ENCODE measurements at regions not wholly inside any gene's neighbourhood (a gene's known extent, or its start where the extent isn't known, plus 50 kb on each side); places are given as distances from the start of the nearest gene placed in this dataset.

DNA sequence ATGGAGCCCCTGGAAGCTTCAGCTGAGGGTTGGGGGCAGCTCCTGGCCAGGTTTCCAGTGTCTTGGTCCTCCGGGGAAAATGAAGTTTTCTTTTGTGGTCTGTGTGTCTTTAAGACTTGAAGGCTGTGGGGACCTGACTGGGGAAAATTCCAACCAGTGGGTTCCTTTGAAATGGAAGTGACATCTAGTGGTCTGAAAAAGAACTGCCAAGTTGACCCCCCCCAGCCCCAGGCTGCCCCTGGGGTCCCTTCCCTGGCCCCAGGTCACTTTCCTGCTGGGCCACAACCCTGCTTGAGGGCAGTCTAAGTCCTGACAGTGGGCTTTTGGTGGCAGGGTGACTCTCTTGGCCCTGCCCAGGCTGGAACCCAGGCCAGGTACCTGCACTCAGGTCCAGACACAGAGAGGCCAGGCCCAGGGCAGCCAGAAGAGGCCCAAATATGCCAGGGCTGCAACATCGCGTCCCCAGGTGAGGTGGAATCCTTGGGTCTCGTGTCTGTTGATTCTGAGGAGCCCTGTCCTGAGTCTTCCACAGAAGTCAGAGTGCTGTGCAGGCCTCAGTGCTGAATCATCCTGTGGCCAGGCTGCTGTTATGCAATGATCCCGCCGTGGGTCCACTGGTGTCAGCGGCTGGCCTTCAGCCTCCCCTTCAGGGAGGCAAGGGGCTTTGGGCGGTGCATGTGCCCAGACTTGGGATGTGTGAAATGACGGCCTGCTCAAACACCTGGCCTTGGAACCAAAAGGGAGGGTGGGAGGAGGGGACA is 68.4 kb downstream of the VEGFA start (continued):
- TF ChIP-seq, protein P1, sequence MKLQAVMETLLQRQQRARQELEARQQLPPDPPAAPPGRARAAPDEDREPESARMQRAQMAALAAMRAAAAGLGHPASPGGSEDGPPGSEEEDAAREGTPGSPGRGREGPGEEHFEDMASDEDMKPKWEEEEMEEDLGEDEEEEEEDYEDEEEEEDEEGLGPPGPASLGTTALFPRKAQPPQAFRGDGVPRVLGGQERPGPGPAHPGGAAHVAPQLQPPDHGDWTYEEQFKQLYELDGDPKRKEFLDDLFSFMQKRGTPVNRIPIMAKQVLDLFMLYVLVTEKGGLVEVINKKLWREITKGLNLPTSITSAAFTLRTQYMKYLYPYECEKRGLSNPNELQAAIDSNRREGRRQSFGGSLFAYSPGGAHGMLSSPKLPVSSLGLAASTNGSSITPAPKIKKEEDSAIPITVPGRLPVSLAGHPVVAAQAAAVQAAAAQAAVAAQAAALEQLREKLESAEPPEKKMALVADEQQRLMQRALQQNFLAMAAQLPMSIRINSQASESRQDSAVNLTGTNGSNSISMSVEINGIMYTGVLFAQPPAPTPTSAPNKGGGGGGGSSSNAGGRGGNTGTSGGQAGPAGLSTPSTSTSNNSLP (IDR thresholded peaks at IDR 0.05; ENCODE audit: borderline replicate concordance, low read depth, low read length): no peak
- TF ChIP-seq MAFF (IDR thresholded peaks at IDR 0.05; ENCODE audit: low read length): peak; percentile 67
- TF ChIP-seq ZBTB17 (CRISPR knock-in tag; IDR thresholded peaks at IDR 0.05): 0 out of 2 replicates have a peak, but pooled peaks have one; percentile 43
- TF ChIP-seq, protein P2, sequence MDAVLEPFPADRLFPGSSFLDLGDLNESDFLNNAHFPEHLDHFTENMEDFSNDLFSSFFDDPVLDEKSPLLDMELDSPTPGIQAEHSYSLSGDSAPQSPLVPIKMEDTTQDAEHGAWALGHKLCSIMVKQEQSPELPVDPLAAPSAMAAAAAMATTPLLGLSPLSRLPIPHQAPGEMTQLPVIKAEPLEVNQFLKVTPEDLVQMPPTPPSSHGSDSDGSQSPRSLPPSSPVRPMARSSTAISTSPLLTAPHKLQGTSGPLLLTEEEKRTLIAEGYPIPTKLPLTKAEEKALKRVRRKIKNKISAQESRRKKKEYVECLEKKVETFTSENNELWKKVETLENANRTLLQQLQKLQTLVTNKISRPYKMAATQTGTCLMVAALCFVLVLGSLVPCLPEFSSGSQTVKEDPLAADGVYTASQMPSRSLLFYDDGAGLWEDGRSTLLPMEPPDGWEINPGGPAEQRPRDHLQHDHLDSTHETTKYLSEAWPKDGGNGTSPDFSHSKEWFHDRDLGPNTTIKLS (IDR thresholded peaks at IDR 0.05; ENCODE audit: borderline replicate concordance, low read depth): no peak
- TF ChIP-seq GABPB2 (CRISPR knock-in tag; conservative IDR thresholded peaks at IDR 0.05): no peak
- TF ChIP-seq PURB (CRISPR knock-in tag; IDR thresholded peaks at IDR 0.05; ENCODE audit: low read depth): no peak
- TF ChIP-seq YBX1 (IDR thresholded peaks at IDR 0.05): no peak
- peak; percentile 56; the same call in 1 of the 2 replicates for TF ChIP-seq SP1 (CRISPR knock-in tag; IDR thresholded peaks at IDR 0.05)
- TF ChIP-seq DDX20 (tag; IDR thresholded peaks at IDR 0.05; ENCODE audit: low read depth): no peak
- TF ChIP-seq, protein P3, sequence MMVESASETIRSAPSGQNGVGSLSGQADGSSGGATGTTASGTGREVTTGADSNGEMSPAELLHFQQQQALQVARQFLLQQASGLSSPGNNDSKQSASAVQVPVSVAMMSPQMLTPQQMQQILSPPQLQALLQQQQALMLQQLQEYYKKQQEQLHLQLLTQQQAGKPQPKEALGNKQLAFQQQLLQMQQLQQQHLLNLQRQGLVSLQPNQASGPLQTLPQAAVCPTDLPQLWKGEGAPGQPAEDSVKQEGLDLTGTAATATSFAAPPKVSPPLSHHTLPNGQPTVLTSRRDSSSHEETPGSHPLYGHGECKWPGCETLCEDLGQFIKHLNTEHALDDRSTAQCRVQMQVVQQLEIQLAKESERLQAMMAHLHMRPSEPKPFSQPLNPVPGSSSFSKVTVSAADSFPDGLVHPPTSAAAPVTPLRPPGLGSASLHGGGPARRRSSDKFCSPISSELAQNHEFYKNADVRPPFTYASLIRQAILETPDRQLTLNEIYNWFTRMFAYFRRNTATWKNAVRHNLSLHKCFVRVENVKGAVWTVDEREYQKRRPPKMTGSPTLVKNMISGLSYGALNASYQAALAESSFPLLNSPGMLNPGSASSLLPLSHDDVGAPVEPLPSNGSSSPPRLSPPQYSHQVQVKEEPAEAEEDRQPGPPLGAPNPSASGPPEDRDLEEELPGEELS (CRISPR knock-in tag; IDR thresholded peaks at IDR 0.05; ENCODE audit: borderline replicate concordance): no peak
- TF ChIP-seq, protein P4, sequence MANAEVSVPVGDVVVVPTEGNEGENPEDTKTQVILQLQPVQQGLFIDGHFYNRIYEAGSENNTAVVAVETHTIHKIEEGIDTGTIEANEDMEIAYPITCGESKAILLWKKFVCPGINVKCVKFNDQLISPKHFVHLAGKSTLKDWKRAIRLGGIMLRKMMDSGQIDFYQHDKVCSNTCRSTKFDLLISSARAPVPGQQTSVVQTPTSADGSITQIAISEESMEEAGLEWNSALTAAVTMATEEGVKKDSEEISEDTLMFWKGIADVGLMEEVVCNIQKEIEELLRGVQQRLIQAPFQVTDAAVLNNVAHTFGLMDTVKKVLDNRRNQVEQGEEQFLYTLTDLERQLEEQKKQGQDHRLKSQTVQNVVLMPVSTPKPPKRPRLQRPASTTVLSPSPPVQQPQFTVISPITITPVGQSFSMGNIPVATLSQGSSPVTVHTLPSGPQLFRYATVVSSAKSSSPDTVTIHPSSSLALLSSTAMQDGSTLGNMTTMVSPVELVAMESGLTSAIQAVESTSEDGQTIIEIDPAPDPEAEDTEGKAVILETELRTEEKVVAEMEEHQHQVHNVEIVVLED (CRISPR knock-in tag; IDR thresholded peaks at IDR 0.05): no peak
- no peak for TF ChIP-seq SIN3B (IDR thresholded peaks at IDR 0.05; ENCODE audit: low read depth)
- TF ChIP-seq, protein P5, sequence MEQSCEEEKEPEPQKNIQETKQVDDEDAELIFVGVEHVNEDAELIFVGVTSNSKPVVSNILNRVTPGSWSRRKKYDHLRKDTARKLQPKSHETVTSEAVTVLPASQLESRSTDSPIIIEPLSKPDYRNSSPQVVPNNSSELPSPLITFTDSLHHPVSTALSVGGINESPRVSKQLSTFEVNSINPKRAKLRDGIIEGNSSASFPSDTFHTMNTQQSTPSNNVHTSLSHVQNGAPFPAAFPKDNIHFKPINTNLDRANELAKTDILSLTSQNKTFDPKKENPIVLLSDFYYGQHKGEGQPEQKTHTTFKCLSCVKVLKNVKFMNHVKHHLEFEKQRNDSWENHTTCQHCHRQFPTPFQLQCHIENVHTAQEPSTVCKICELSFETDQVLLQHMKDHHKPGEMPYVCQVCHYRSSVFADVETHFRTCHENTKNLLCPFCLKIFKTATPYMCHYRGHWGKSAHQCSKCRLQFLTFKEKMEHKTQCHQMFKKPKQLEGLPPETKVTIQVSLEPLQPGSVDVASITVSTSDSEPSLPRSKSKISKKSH (CRISPR knock-in tag; IDR thresholded peaks at IDR 0.05): no peak
- TF ChIP-seq BACH1 (tag; IDR thresholded peaks at IDR 0.05): 0 out of 2 replicates have a peak, but pooled peaks have one; percentile 16
- no peak for TF ChIP-seq HNRNPH1 (optimal IDR thresholded peaks at IDR 0.05; ENCODE audit: low read depth, low read length)
- no peak for TF ChIP-seq ZNF561 (CRISPR knock-in tag; conservative IDR thresholded peaks at IDR 0.05)
- peak in 1 of 2 experiments; percentile 65; a peak in 1 of 4 replicates for TF ChIP-seq FOXK2 (conservative IDR thresholded peaks at IDR 0.05 in 1 of 2, IDR thresholded peaks at IDR 0.05 in 1 of 2; ENCODE audit: low read depth in 2 of 2)
- TF ChIP-seq ZBTB7A (IDR thresholded peaks at IDR 0.05; ENCODE audit: borderline replicate concordance, control insufficient read depth, low read depth, low read length): peak; percentile 57
- TF ChIP-seq ZNF41 (CRISPR knock-in tag; conservative IDR thresholded peaks at IDR 0.05): no peak
- TF ChIP-seq NFIC (IDR thresholded peaks at IDR 0.05): peak; percentile 32; the same call in 1 of the 2 replicates

Measured in K562 (cell line).